GM18861 (cell line): ENCODE measurements at regions not wholly inside any gene's neighbourhood (a gene's known extent, or its start where the extent isn't known, plus 50 kb on each side); places are given as distances from the start of the nearest gene placed in this dataset.
A peak's percentile ranks its signal among the peaks of the same experiment; 100 is the strongest.
"Not testable (repeated sequence)": the region's sequence is repeated elsewhere in the genome, so short reads cannot be mapped to it uniquely, and the experiment has no call there.

Experiments
- ATAC-seq: cut with Tn5 transposase; IDR thresholded peaks from one replicate; pipeline ENCODE4 v1.9.1; 2021; ENCODE audit not compliant: unreplicated experiment

GRCh38 chr2:228367356-228367755, 185.9 kb upstream of the SPHKAP start:
- no peak for ATAC-seq

DNA sequence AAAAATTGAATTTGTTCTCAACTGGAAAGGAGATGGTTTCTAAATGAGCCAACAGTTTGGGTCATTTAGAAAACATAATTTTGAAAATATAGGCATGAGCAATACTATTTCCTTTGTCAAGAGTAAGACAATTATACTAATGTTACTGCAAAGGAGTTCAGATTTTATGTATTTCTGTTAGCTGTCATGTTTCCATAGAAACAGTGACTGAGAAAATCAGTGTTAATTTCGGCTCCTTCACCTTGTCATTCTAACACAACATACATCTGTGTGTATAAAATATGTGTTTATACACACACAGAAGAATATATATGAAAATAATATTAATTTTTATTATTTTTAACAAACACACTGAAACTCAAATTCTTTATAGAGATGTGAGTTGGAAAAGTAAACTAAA, 178.0 kb upstream of the SPHKAP start:
- no peak for ATAC-seq

- no peak for ATAC-seq
Measured at GRCh38 chr2:228355897-228356296, 174.4 kb upstream of the SPHKAP start.

DNA sequence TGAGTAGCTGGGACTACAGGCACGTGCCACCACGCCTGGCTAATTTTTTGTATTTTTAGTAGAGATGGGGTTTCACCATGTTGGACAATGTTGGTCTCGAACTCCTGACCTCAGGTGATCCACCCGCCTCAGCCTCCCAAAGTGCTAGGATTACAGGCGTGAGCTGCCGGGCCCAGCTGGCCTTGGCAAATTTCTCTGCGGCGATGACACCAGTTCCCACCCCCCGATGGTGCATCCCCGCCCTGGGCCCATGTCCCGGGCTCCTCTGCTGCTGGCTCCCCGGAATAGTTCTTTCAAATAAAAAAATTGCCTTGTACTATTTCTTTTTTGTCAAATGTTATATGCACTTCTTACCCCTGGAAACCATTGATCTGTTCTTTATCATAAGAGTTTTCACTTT, 171.5 kb upstream of the SPHKAP start:
- not testable (repeated sequence) for ATAC-seq

GRCh38 chr2:228352048-228352447, 170.6 kb upstream of the SPHKAP start:
- no peak for ATAC-seq

- ATAC-seq, result no peak
Measured at GRCh38 chr2:228348516-228349064, 167.1 kb upstream of the SPHKAP start.

GRCh38 chr2:228344531-228344930, 163.0 kb upstream of the SPHKAP start:
- ATAC-seq, result no peak

DNA sequence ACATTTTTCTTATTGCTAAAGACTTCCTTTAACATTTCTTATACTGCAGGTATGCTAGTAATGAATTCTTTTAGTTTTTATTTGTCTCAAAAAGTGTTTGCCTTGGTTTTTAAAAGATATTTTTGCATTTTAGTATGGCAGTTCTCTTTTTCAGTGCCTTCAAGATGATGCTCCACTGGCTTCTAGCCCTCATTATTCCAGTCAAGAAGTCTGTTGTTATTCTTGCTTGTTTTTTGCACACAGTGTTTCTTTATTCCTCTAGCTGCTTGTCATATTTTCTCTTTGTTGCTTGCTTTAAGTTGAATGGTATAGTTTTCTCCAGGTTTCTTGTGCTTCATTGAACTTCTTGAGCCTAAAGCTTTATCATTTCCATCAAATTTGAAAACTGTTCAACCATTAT, 158.0 kb upstream of the SPHKAP start:
- no peak for ATAC-seq

DNA sequence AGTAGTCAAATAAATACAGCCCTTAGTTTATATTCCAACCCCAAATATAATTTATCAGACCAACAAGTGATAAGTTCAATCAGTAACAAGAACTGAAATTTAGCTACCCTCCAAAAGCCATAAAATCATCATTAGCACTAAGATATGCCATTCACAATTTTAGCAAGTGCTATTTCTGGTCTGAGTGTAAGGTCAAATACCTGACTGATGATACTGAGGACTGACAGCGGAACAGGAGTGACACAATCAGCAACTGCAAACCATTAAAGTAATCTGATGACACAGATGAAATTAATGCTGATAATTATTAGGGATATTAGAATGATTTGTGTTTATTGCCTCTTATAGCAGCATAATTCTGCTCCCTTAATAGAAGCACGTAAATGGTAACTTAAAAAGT, 152.7 kb upstream of the SPHKAP start:
- no peak for ATAC-seq

DNA sequence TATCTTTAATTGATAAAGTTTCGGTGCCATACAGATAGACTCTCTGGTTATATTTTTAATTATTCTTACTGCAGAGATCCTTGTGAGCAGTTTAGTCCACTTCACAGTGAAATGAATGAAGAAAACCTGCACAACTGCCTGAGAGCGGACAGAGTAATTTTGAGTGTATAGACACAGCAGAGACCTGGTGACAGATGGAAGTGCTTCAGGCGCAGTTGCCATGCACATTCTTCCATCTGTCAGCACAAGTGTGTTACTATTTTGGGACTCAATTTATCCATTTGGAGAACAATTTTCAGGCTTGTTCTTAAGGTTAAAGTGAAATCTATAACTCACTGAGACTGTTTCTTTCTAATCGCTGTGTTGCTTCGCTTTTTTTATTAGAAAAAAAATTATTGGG, 147.8 kb upstream of the SPHKAP start:
- ATAC-seq, result no peak

GRCh38 chr2:228321015-228321414, 139.5 kb upstream of the SPHKAP start:
- ATAC-seq, result no peak

DNA sequence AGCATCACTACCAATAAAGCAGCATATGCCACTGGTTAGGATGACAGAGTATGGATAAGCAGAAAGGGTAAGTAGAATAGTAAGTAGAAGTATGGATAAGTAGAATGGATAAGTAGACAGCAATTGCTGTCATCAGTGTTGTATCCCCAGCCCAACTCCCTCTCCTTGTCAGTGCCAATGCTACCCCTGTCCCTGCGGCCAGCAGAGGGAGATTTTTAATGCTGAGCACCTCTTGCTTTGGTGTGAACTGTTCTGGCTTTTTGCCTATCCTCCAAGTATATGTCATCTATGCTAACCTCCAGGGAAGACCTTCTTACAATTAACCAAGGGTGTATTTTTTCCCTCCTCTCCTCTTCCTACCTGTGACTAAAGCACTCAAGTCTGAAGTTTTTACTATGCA, 136.7 kb upstream of the SPHKAP start:
- ATAC-seq, result peak; percentile 56

- no peak for ATAC-seq
Measured at GRCh38 chr2:228312172-228312571, 130.7 kb upstream of the SPHKAP start.

- no peak for ATAC-seq
Measured at GRCh38 chr2:228303960-228304359, 122.5 kb upstream of the SPHKAP start.

DNA sequence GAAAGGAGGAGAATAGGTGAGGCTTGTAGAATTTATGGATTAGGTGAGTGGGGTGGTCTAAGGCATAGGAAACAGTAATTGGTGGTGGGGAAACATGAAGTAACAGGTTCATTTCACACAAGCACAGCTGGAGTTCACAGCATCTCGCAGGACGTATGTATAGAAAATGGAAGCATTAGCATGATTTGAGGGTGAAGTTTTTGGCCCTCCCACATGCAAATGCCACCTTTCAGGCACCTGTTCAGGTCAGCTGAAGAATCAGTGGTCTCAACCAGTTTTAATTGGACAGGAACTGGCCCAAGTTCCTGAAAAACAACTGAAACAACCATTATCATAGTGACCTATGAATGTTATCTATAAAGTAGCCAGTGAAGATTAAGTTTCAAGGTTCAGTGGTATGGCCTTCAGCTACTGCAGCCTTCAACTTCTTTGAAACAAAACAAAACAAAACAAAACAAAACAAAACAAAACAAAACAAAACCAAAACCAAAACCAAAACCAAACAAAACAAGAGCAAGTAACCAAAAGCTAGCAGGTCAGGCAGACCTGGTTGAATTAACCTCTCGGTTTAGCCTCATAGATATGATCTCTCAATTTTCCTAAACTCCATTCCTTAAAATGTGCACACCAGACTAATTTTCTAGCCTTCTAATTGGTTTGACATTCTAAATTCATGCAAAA, 102.1 kb upstream of the SPHKAP start:
- ATAC-seq, result no peak

DNA sequence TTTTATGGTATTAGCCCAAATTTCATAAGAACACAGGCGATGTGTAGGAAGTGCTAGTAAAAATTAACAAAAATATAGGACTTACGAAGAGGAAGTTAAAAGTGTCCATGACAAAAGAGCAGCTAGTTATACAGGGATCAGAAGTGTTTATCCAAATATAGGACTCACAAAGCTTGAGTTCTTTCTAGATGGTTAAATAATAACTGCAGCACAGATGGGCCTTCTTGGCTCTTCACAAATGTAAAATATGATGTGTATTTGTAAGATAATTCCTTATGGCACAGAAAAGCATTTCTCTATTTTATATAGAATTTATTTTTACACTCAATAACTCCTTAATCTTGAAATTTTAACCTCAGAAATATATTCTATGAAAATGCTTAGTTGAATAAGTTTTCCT, 100.9 kb upstream of the SPHKAP start:
- no peak for ATAC-seq

DNA sequence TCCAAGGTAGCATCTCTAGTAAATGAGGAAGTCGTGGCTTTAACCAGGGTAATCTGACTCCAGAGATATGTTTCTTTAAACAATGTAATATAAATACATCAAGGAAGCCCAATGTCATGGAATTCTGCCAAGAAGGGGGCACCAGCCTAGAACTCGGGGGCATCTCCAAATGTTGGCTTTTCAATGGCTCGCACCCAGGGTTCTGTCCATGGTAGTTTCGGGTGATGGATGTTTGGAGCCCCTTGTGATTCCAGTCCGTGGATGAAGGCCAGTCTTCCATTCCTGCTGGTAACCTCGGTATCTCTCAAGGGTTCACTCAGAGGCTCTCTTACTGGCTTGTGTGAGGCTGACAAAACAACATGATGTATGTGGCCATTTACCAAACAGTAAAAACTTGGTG, 91.7 kb upstream of the SPHKAP start:
- ATAC-seq, result no peak

- ATAC-seq, result no peak
Measured at GRCh38 chr2:228269351-228269750, 87.9 kb upstream of the SPHKAP start.

DNA sequence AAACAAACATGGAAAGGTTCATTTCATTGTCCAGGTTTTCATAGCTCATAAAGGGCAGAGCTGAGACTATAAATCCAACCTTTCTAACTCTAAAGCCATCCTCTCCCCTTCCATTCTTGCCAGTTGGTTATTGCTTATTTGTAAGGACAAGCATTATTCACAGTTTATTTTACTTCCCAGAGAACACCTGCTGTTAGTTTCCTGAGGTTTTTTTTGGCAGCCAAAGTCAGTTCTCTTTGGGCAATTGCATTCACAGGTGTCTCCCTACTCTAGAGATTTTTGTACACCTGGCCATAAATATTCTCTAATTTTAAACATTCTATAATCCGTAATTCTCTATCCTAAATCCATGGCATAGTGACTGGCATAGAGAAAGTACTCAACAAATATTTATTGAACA, 87.3 kb upstream of the SPHKAP start:
- ATAC-seq, result no peak

GRCh38 chr2:228268301-228268700, 86.8 kb upstream of the SPHKAP start:
- ATAC-seq, result no peak

- ATAC-seq, result no peak
Measured at GRCh38 chr2:228263156-228263555, 81.7 kb upstream of the SPHKAP start.

GRCh38 chr2:228261546-228261945, 80.1 kb upstream of the SPHKAP start:
- no peak for ATAC-seq

DNA sequence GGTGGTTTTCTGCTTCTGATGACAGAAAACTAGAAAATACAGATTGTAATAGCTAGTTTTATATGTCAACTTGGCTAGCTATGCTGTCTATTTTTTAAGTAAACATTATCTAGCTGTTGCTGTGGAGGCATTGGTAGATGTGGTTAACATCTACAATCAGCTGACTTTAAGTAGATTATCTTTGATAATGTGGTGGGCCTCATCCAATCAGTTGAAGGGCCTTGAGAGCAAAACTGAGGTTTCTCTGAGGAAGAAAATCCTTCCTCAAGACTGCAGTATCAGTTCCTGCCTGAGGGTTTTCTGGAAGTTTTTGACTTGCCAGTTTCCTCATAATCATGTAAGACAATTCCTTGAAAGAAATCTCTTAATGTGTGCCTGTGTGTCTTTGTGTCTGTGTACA, 75.9 kb upstream of the SPHKAP start:
- no peak for ATAC-seq
